Stimulated activated CD8-positive, alpha-beta memory T cell treated with anti-CD3 and anti-CD28 coated beads, Interleukin-2, amount 100 ng/mL, for 1 hour (primary cell): ENCODE measurements at regions not wholly inside any gene's neighbourhood (a gene's known extent, or its start where the extent isn't known, plus 50 kb on each side); places are given as distances from the start of the nearest gene placed in this dataset.

ENCODE experiments used
- DNase-seq, 2 donors: peaks; one replicate each; pipeline ENCODE4 v3.0.0-alpha.2; 2020; ENCODE audit warnings: low read depth in 2 of 2

GRCh38 chr15:77737238-77738037 is 104.7 kb upstream of the LINGO1 start:
- DNase-seq, result no peak

DNA sequence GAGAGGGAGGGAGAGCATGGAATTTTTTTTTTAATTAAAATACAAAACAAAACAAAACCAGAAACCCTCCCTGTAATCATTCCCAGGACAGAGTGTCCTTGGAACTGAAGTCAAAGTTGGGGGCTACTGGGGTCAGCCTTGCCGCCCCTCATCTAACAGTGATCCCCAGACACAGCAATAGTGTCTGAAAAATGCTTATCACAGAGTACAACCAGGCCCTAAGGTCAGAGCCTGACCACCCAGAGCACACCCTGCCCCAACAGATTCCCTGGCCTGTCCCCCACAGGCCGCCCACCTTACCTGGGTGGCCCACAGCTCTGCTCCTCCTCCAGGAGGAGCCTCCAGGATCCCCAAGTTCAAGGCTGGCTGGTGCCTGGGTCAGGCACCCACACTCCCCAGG is 101.6 kb upstream of the LINGO1 start:
- DNase-seq, result no peak

GRCh38 chr15:77733579-77734300 is 101.0 kb upstream of the LINGO1 start:
- no peak for DNase-seq

DNA sequence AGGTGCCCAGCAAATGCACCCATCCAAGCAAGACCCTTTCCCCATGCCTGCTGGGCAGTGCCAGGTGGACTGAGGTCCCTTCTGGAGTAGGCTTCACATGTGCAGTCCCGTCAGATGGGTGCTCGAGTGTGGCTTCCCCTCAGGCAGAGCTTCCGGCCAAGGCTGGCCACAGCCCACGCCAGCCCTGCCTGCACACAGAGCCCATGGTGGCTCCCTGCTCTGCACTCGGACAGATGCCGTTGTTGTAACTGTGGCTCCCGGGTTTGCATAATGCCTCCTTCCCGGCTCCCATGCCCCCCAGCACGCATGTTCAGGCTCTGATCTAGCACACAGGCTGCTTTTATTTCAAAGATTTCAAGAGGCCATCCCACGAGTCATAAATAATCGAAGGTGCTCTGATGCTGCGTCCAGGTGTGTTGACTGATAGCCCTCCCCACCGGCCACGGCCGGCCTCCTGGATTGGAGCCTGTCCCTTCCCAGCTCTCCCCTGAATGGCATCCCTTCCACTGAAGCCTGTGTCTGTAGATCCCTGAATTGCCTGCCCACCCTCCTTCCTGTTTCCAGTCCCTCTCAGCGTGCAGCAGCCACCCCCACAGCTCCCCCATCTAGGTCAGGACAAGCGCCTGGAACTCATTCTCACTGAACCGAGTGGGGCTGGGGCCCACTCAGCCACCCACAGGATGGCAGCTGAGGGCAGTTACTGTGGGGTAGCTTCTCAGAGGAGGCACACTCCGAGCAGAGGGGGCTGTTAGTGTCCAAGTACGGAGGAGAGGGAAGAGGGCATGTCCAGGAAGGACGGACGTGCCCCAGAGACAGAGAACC is 100.0 kb upstream of the LINGO1 start:
- DNase-seq, result no peak

- no peak for DNase-seq
Observed at GRCh38 chr15:77731945-77732344, 99.2 kb upstream of the LINGO1 start.

DNA sequence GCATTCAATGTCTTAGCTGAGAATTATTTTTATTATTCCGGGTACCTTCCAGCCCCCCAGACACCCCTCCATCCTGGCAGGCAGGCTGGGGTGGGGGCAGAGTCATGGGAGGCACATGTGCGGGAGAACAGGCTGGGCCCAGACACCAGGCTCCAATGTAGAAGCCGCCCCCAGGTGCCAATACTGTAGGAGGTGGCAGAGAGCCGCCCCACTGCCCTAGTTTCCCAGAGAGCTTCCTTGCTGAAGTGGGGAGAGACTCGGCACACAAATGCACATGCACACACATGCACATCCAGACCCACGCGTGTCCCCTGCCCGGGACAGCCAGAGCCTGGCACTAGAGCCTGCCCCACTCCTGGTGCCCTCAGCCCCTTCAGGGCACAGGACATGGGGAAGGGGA is 98.4 kb upstream of the LINGO1 start:
- no peak for DNase-seq

DNA sequence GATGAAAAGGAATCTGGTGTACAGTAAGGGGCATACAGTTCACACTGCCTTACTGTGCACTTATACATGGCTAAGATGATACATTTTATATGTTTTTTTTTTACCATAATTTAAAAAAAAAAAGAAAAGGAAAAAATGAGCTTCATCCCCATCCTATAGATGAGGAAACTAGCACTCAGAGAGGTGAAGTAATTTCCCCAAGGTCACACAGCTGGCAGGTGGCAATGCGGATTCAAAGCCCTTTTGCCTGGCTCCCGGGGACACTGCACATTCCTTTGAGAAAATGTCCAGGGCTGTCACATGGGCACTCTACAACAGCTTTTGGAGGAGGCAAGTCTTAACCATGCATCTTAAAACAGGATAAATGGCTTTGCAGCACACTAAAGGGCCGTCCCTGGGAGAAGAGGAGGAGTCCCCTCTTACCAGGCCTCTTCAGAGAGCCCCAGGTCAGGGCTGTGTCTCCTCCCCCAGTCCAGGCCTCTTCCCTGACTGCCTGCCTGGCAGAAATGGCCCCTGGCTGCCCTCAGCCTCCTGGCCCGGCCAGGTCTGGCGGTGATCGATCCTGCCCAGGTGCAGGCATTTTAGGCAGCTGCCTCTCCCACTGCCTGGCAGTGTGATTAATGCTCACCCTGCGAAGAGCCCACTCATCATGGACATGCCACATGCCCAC is 95.1 kb upstream of the LINGO1 start:
- no peak for DNase-seq

DNA sequence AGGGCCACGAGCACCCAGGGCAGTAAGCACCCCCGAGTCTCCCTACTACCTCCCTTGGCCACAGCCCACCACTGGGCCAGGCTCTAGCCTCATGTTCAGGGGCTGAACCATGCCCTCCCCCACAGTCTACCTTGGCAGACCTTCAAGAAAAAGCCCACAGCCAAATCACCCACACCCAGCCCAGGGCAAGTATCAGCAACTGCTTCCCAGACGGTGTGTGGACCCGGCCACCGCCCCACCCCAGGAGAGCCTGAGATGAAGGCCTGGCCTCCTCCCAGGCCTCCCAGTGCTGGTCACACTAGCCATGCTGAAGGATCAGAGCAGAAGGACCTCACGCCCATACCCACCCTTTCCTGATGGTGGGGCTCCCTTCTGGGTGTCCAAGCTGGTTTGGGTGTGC is 92.0 kb upstream of the LINGO1 start:
- no peak for DNase-seq

DNA sequence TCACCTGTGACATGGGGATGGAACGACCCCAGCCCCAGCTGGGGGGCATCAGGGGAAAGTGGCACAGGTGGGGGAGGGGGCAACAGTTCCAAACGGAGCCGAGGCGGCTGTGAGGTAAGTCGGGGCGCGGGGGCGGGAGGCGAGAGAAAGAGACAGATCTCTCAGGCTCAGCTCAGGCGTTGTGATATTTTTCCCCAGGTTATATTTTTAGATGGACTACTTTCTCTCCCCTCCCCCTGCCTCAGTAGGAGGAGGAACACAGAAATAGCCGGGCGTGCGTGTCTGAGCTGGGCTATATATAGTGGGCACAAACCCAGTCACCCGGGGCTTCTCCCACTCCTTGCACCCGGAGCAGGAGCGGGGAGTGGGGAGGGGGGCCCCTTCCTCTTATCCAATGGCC is 91.0 kb upstream of the LINGO1 start:
- DNase-seq, result no peak

GRCh38 chr15:77722759-77723460 is 90.2 kb upstream of the LINGO1 start:
- DNase-seq, result no peak

- DNase-seq, result no peak
Observed at GRCh38 chr15:77721963-77722362, 89.3 kb upstream of the LINGO1 start.

DNA sequence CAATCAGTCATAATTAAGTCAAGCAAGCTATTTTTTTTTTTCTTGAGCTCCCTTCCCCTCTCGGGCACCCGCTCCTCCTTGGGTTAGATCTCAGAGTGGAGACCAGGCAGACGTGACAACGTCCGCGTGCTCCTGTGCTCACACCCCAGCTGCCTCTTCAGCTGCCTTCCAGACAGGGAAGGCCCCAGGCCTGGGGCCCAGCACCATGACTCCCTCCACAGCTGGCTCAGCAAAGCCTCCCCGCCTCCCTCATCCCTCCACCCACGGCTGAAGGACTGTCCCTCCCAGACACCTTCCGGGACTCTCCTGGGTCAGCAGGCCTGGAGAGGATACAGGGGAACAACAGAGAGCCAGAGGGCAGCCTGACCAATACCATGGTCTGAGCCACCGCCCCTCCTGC is 87.9 kb upstream of the LINGO1 start:
- DNase-seq, result no peak

GRCh38 chr15:77720173-77720572 is 87.5 kb upstream of the LINGO1 start:
- no peak for DNase-seq

DNA sequence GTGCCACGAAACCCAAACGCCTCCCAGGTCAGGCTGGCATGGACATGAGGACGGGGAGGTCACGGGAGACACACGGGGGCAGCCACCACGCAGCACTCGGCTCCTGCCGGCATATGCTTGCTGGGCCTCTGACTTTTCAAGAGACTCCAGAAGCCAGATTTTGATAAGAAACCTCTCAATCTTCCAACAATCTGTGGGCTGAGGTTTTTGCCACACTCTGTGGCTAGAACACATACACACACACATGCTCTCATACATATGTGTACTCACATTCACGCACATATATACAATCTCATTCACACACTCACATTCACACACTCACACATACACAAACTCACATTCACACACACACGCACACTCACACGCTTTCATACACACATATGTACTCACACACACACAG is 86.7 kb upstream of the LINGO1 start:
- DNase-seq, result no peak

GRCh38 chr15:77717333-77717990 is 84.8 kb upstream of the LINGO1 start:
- DNase-seq, result no peak

- DNase-seq, result no peak
Observed at GRCh38 chr15:77716632-77717332, 84.1 kb upstream of the LINGO1 start.

DNA sequence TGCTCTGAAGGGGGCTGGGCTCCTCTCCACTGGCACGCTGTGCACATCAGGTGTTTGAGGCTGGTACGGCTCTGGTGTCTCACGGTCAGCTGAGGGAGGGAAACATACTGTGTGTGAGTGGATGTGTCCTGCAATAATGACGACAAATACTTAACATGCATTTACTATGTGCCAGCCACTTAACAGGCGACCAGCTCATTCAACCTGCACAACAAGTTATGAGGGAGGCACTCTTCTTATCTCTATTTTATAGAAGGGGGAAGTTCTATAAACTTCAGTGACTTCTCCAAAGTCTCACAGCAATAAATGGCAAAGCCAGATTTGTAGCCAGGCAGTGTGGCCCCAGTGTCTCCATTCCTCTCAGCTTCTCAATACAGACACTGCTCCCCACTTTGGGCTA is 83.1 kb upstream of the LINGO1 start:
- no peak for DNase-seq

DNA sequence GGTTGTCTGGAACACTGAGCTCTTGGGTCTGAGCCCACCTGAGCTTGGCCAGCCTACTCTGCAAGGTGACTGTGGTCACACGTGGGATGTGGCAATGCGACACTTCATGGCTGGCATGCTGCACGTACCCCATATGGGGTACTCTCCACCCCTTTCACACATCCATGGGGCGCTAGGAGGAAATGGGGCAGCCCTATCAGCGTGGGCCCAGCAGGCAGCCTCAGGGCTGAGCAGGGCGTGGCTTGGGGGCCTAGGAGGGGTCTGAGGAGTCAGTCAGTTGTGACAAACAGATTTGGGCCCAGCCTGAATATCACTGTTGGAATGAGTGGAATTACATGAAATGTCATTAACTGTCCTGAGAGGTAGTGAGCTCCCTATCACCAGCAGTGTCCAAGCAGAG is 82.3 kb upstream of the LINGO1 start:
- DNase-seq, result no peak

DNA sequence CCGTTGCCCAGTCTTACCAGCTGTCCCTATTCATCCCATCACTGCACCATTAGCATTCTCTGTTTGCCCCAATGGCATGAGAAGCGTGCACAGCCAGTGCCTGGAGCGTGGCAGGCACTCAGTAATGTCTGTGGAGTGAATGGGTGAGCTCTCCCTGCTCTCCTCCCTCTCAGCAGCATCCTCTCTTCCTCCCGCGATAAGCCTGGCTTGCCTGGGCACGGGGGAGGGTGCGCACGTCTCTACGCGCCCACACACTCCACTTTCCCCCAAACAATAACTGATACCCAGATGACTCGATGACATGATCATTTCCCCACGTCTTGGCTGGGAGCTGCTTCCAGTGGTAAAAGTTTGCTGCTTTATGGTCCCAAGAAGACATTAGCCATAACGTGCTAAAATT is 81.8 kb upstream of the LINGO1 start:
- DNase-seq, result no peak

DNA sequence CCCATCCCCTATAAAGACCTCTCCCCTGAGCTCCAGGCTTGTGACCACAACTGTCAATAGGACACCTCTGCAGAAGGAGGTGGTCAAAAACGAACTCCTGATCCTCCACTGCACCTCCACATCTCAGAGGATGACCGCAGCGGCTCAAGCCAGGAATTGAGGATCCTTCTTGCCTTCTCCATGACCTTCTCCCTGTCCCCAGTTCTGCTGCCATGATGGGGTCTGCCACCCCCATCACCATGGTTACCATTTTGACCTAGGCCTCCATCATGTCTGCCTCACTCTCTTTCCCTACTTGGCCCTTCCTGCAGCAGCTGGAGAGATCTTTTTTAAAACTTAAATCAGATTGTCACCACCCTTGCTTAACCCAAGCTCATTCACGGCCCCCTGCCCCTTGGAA is 81.3 kb upstream of the LINGO1 start:
- DNase-seq, result no peak
